Mesothelial cell of epicardium (in vitro differentiated cells): ENCODE measurements at regions not wholly inside any gene's neighbourhood (a gene's known extent, or its start where the extent isn't known, plus 50 kb on each side); places are given as distances from the start of the nearest gene placed in this dataset.
"Not testable (repeated sequence)": the region's sequence is repeated elsewhere in the genome, so short reads cannot be mapped to it uniquely, and the experiment has no call there.

ENCODE experiments used
- DNase-seq, 2 experiments: peaks; one replicate each; pipeline ENCODE4 v3.0.0; 2021; ENCODE audit warnings: low spot score in 2 of 2; ENCODE audit not compliant: unreplicated experiment in 2 of 2
- H3K27ac Mint-ChIP-seq: 2 replicates; pipeline ENCODE4 v1.8.0; 2021; ENCODE audit warnings: mixed read lengths
- H3K27me3 Mint-ChIP-seq: 2 replicates; pipeline ENCODE4 v1.8.0; 2021; ENCODE audit warnings: low read depth, mixed read lengths
- H3K36me3 Mint-ChIP-seq: 2 replicates; pipeline ENCODE4 v1.8.0; 2021; ENCODE audit warnings: mixed read lengths
- H3K4me1 Mint-ChIP-seq: 2 replicates; pipeline ENCODE4 v1.8.0; 2021; ENCODE audit warnings: mixed read lengths
- H3K4me3 Mint-ChIP-seq: 2 replicates; pipeline ENCODE4 v1.8.0; 2021; ENCODE audit warnings: mild to moderate bottlenecking, moderate library complexity, mixed read lengths
- H3K9me3 Mint-ChIP-seq: 2 replicates; pipeline ENCODE4 v1.8.0; 2021; ENCODE audit warnings: mixed read lengths
- CTCF ChIP-seq: fragments of 200-600 bp; sonication (generic); IDR thresholded peaks from one replicate; pipeline ENCODE4 v1.5.0; 2021; ENCODE audit warnings: antibody characterized with exemption; ENCODE audit not compliant: unreplicated experiment

GRCh38 chrX:3476973-3477372, 130.5 kb upstream of the MXRA5 start:
- DNase-seq, result no peak
- no peak for TF ChIP-seq CTCF
- no peaks in the 10 kb centered on the region for H3K36me3 Mint-ChIP-seq
- H3K9me3 Mint-ChIP-seq, result peaks cover 15% of the 10 kb centered on the region
- H3K4me3 Mint-ChIP-seq, result no peak overlapping the region
- no peaks in the 10 kb centered on the region for H3K27me3 Mint-ChIP-seq
- peaks cover 15% of the 10 kb centered on the region for H3K4me1 Mint-ChIP-seq
- peak overlapping the region; percentile 62 for H3K27ac Mint-ChIP-seq

GRCh38 chrX:3470211-3470679, 123.8 kb upstream of the MXRA5 start:
- H3K27ac Mint-ChIP-seq, H3K4me1 Mint-ChIP-seq, H3K36me3 Mint-ChIP-seq, H3K27me3 Mint-ChIP-seq, DNase-seq, H3K4me3 Mint-ChIP-seq: not testable (repeated sequence)
- H3K9me3 Mint-ChIP-seq, result peaks cover 11% of the 10 kb centered on the region

GRCh38 chrX:3468031-3468430, 121.6 kb upstream of the MXRA5 start:
- H3K9me3 Mint-ChIP-seq, result peaks cover 11% of the 10 kb centered on the region
- TF ChIP-seq CTCF, result no peak
- no peak overlapping the region for H3K27ac Mint-ChIP-seq

GRCh38 chrX:3465017-3465416, 118.6 kb upstream of the MXRA5 start:
- no peaks in the 10 kb centered on the region for H3K27me3 Mint-ChIP-seq
- peaks cover 27% of the 10 kb centered on the region for H3K4me1 Mint-ChIP-seq
- DNase-seq, result no peak
- no peaks in the 10 kb centered on the region for H3K36me3 Mint-ChIP-seq
- H3K9me3 Mint-ChIP-seq, result peaks cover 1% of the 10 kb centered on the region
- no peak overlapping the region for H3K4me3 Mint-ChIP-seq
- H3K27ac Mint-ChIP-seq, result no peak overlapping the region
- TF ChIP-seq CTCF, result no peak

More at GRCh38 chrX:3468031-3468430, 121.6 kb upstream of the MXRA5 start:
- Mint-ChIP-seq H3K4me1 (peaks cover 3% of the 10 kb centered on the region), H3K27me3 (no peaks in the 10 kb centered on the region), H3K4me3 (no peak overlapping the region), H3K36me3 (no peaks in the 10 kb centered on the region)
- no peak for DNase-seq

- DNase-seq, result no peak
- Mint-ChIP-seq H3K4me3 (no peak overlapping the region), H3K27me3 (no peaks in the 10 kb centered on the region), H3K4me1 (peaks cover 39% of the 10 kb centered on the region), H3K9me3 (peaks cover 5% of the 10 kb centered on the region), H3K27ac (peak overlapping the region; percentile 84), H3K36me3 (peaks cover under 1% of the 10 kb centered on the region)
- no peak for TF ChIP-seq CTCF
Observed at GRCh38 chrX:3462166-3462508, 115.7 kb upstream of the MXRA5 start.

GRCh38 chrX:3461397-3462165, 115.1 kb upstream of the MXRA5 start:
- Mint-ChIP-seq H3K4me1 (peaks cover 39% of the 10 kb centered on the region), H3K9me3 (peaks cover 10% of the 10 kb centered on the region), H3K4me3 (peak overlapping the region; percentile 30), H3K27me3 (no peaks in the 10 kb centered on the region), H3K36me3 (peaks cover 2% of the 10 kb centered on the region), H3K27ac (peak overlapping the region; percentile 84)
- TF ChIP-seq CTCF, result no peak
- DNase-seq, result no peak
